CD14-positive monocyte (primary cell): ENCODE measurements at regions not wholly inside any gene's neighbourhood (a gene's known extent, or its start where the extent isn't known, plus 50 kb on each side); places are given as distances from the start of the nearest gene placed in this dataset.

Source experiments
- DNase-seq, 3 donors: peaks; one replicate each; pipeline ENCODE4 v3.0.0-alpha.2; 2011 to 2022
- H2AFZ ChIP-seq: 2 replicates; pipeline ENCODE4 v1.6.0; 2012; ENCODE audit warnings: mild to moderate bottlenecking, low read depth, low read length, inconsistent platforms; ENCODE audit not compliant: insufficient read depth, poor library complexity, severe bottlenecking
- H3K27ac ChIP-seq, 2 donors: 1 replicate in 1 of 2; 2 replicates in 1 of 2; pipeline ENCODE4 v1.5.1; 2012 to 2013; ENCODE audit warnings: low read length in 2 of 2, control low read depth in 1 of 2, inconsistent platforms in 1 of 2, low read depth in 1 of 2, mild to moderate bottlenecking in 1 of 2
- H3K27me3 ChIP-seq, 2 donors: one replicate each; pipeline versions ENCODE4 v1.6.0 to v1.6.1; 2011 to 2013; ENCODE audit warnings: low read length in 2 of 2; ENCODE audit not compliant: control insufficient read depth in 2 of 2, insufficient read depth in 2 of 2
- H3K36me3 ChIP-seq, 2 donors: replicated peaks in 1 of 2; 1 replicate in 1 of 2; 2 replicates in 1 of 2; pipeline versions ENCODE4 v1.5.1 to v1.6.1; 2012 to 2013; ENCODE audit warnings: low read length in 2 of 2, control low read depth in 1 of 2, inconsistent platforms in 1 of 2, mild to moderate bottlenecking in 1 of 2; ENCODE audit not compliant: insufficient read depth in 2 of 2, control insufficient read depth in 1 of 2
- H3K4me1 ChIP-seq, 2 donors: 1 replicate in 1 of 2; 2 replicates in 1 of 2; pipeline versions ENCODE4 v1.5.1 to v1.6.1; 2012 to 2013; ENCODE audit warnings: low read length in 2 of 2, control low read depth in 1 of 2, inconsistent platforms in 1 of 2, mild to moderate bottlenecking in 1 of 2, moderate library complexity in 1 of 2; ENCODE audit not compliant: insufficient read depth in 2 of 2, control insufficient read depth in 1 of 2
- H3K4me2 ChIP-seq: replicated peaks from 2 replicates; pipeline ENCODE3; 2012; ENCODE audit warnings: low read length, moderate library complexity, mild to moderate bottlenecking; ENCODE audit not compliant: poor library complexity, severe bottlenecking; ENCODE audit errors: extremely low read depth
- H3K4me3 ChIP-seq, 3 experiments: fragments of 200-600 bp in 1 of 3; sonication (generic) in 1 of 3; replicated peaks in 1 of 3; 1 replicate in 2 of 3; 2 replicates in 1 of 3; pipeline ENCODE4 v1.5.1; 2011 to 2013; ENCODE audit warnings: low read length in 3 of 3, mild to moderate bottlenecking in 3 of 3, control low read depth in 2 of 3, low read depth in 2 of 3, inconsistent platforms in 1 of 3, moderate library complexity in 1 of 3
- H3K79me2 ChIP-seq: 2 replicates; pipeline ENCODE4 v1.6.0; 2012; ENCODE audit warnings: mild to moderate bottlenecking, control low read depth, inconsistent platforms, low read length, moderate library complexity; ENCODE audit not compliant: insufficient read depth
- H3K9ac ChIP-seq: 2 replicates; pipeline ENCODE4 v1.6.0; 2017; ENCODE audit warnings: low read length, mild to moderate bottlenecking; ENCODE audit not compliant: insufficient read depth, poor library complexity, severe bottlenecking
- H3K9me3 ChIP-seq, 2 donors: replicated peaks in 1 of 2; 1 replicate in 1 of 2; 2 replicates in 1 of 2; pipeline versions ENCODE4 v1.5.1 to v1.6.1; 2012 to 2013; ENCODE audit warnings: low read length in 2 of 2, control low read depth in 1 of 2; ENCODE audit not compliant: control insufficient read depth in 1 of 2, insufficient read depth in 1 of 2
- H4K20me1 ChIP-seq: 2 replicates; pipeline ENCODE4 v1.6.0; 2012; ENCODE audit warnings: mild to moderate bottlenecking, low read length, control low read depth, moderate library complexity; ENCODE audit not compliant: insufficient read depth
- H3K27ac Mint-ChIP-seq, 7 donors: one replicate each; pipeline ENCODE4 v1.8.0; 2020; ENCODE audit warnings: mild to moderate bottlenecking in 7 of 7, mixed read lengths in 7 of 7, moderate library complexity in 6 of 7, inconsistent platforms in 2 of 7
- H3K27me3 Mint-ChIP-seq, 3 donors: one replicate each; pipeline ENCODE4 v1.8.0; 2021 to 2022; ENCODE audit warnings: low read depth in 3 of 3, mild to moderate bottlenecking in 3 of 3, mixed read lengths in 3 of 3, moderate library complexity in 3 of 3, inconsistent platforms in 1 of 3
- H3K36me3 Mint-ChIP-seq, 2 donors: one replicate each; pipeline ENCODE4 v1.8.0; 2020; ENCODE audit warnings: mixed read lengths in 2 of 2, inconsistent platforms in 1 of 2, mild to moderate bottlenecking in 1 of 2
- H3K4me1 Mint-ChIP-seq: one replicate; pipeline ENCODE4 v1.8.0; 2020; ENCODE audit warnings: mild to moderate bottlenecking, mixed read lengths
- H3K4me3 Mint-ChIP-seq, 2 donors: one replicate each; pipeline ENCODE4 v1.8.0; 2020; ENCODE audit warnings: mild to moderate bottlenecking in 2 of 2, mixed read lengths in 2 of 2, moderate library complexity in 1 of 2
- H3K9me3 Mint-ChIP-seq, 7 donors: one replicate each; pipeline ENCODE4 v1.8.0; 2020 to 2022; ENCODE audit warnings: mixed read lengths in 7 of 7, mild to moderate bottlenecking in 6 of 7, moderate library complexity in 6 of 7, inconsistent platforms in 2 of 7
- WGBS: methylation state at CpG from one replicate; pipeline ENCODE4 v1.1.5; 2013; ENCODE audit warnings: missing lambda C conversion rate; ENCODE audit not compliant: insufficient coverage; 5-methylcytosine and 5-hydroxymethylcytosine counted together
- intact Hi-C, 2 donors: fragments of 100-400 bp; cut with micrococcal nuclease; formaldehyde crosslinking; loops; one replicate each; pipeline versions ENCODE4 v1.15.0 to v1.15.1; 2023
- TF ChIP-seq, protein P1 (sequence below): fragments of 200-600 bp; IDR thresholded peaks from one replicate; pipeline ENCODE4 v1.8.0; 2022; ENCODE audit warnings: antibody characterized with exemption, mild to moderate bottlenecking

DNA sequence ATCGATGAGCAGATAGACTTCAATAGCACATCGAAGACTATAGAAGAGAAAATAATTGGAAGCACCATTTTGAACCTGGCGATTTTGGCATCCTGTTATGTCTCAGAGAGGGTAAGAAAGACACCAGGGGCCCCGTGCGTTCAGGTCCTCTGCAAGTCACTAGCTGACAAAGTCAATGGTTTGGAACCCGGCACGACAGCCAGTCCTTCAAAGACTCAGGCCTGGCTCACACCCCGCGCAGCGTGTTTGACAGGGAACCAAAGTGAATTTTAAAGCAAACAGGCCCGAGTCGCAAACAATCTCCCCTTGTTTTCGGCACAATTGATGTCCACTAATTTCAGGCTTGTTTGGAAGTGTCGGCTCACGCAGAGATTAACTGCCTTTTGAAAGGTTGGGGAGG lies 716.6 kb downstream of the BRD1 start:
- H3K4me3 ChIP-seq: no peak overlapping the region
- no peak overlapping the region for H3K27ac ChIP-seq
- H3K79me2 ChIP-seq: no peaks in the 10 kb centered on the region
- H3K27me3 ChIP-seq: no peaks in the 10 kb centered on the region
- no peaks in the 10 kb centered on the region for H3K9me3 ChIP-seq
- 87% methylated on average over 13 of the region's 15 CpGs for WGBS
- no peaks in the 10 kb centered on the region for H3K36me3 ChIP-seq
- no peaks in the 10 kb centered on the region for H3K4me1 ChIP-seq
- intact Hi-C loops: no loop called here
- Mint-ChIP-seq H3K27ac (no peak overlapping the region), H3K4me3 (no peak overlapping the region), H3K9me3 (no peaks in the 10 kb centered on the region), H3K4me1 (no peaks in the 10 kb centered on the region), H3K27me3 (peaks cover 0 to 9% (median 5%) of the 10 kb centered on the region in 3 donors), H3K36me3 (no peaks in the 10 kb centered on the region)
- no peak overlapping the region for H3K4me2 ChIP-seq
- H4K20me1 ChIP-seq: no peaks in the 10 kb centered on the region
- DNase-seq: no peak
- H3K9ac ChIP-seq: no peak overlapping the region
- TF ChIP-seq, protein P1, sequence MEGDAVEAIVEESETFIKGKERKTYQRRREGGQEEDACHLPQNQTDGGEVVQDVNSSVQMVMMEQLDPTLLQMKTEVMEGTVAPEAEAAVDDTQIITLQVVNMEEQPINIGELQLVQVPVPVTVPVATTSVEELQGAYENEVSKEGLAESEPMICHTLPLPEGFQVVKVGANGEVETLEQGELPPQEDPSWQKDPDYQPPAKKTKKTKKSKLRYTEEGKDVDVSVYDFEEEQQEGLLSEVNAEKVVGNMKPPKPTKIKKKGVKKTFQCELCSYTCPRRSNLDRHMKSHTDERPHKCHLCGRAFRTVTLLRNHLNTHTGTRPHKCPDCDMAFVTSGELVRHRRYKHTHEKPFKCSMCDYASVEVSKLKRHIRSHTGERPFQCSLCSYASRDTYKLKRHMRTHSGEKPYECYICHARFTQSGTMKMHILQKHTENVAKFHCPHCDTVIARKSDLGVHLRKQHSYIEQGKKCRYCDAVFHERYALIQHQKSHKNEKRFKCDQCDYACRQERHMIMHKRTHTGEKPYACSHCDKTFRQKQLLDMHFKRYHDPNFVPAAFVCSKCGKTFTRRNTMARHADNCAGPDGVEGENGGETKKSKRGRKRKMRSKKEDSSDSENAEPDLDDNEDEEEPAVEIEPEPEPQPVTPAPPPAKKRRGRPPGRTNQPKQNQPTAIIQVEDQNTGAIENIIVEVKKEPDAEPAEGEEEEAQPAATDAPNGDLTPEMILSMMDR: no peak
- no peak overlapping the region for H2AFZ ChIP-seq

DNA sequence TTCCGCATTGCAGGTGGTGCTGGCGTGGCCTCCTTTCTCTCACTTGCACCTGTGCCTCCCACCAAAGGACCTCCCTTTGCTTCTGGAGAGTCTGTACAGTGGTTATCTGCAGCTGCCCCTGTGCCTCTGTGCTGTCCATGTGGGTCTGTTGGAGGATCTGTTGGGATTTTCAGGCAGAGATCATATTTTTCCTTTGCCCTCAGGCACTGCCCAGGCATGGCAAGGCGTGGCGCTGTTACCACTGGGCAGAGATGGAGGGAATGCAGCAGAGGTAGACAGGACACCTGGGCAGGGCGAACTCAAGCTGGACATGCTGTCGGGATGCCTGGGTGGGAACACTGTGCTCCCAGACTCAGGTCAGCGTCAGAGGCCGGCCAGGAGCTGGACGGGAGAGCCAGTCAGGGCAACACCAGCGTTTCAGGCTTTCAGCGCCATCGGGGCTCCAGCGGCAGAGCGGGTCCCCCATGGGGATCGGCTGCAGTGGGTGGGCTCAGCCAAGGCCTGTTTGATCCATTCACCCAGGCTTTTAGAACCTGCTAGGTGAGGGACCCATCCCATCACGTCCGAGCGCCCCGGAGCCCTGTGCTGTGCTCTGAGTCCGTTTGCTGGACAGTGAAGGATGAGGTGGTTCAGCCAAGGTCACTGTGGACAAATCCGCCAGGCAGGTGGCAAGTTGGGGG lies 718.9 kb downstream of the BRD1 start:
- H3K27me3 ChIP-seq: no peaks in the 10 kb centered on the region
- no peaks in the 10 kb centered on the region for H3K36me3 ChIP-seq
- H3K27me3 Mint-ChIP-seq: peaks cover 2 to 10% (median 8%) of the 10 kb centered on the region in 3 donors
- 95% methylated on average over 17 of the region's 21 CpGs for WGBS
- DNase-seq: no peak
- intact Hi-C loops: no loop called here
- no peaks in the 10 kb centered on the region for H3K9me3 Mint-ChIP-seq
- H3K4me1 ChIP-seq: no peaks in the 10 kb centered on the region
- H2AFZ ChIP-seq: no peak overlapping the region
- H3K9me3 ChIP-seq: no peaks in the 10 kb centered on the region
- no peak overlapping the region for H3K27ac Mint-ChIP-seq
- no peak overlapping the region for H3K9ac ChIP-seq
- no peaks in the 10 kb centered on the region for H3K79me2 ChIP-seq
- no peak overlapping the region for H3K4me3 ChIP-seq
- TF ChIP-seq, protein P1: no peak
- no peak overlapping the region for H3K4me3 Mint-ChIP-seq
- H3K4me1 Mint-ChIP-seq: no peaks in the 10 kb centered on the region
- no peaks in the 10 kb centered on the region for H4K20me1 ChIP-seq
- no peak overlapping the region for H3K27ac ChIP-seq
- H3K4me2 ChIP-seq: no peak overlapping the region
- no peaks in the 10 kb centered on the region for H3K36me3 Mint-ChIP-seq
